Adipocyte (in vitro differentiated cells): ENCODE measurements at regions not wholly inside any gene's neighbourhood (a gene's known extent, or its start where the extent isn't known, plus 50 kb on each side); places are given as distances from the start of the nearest gene placed in this dataset.

Source experiments
- DNase-seq: peaks from one replicate; pipeline ENCODE4 v3.0.0-alpha.2; 2015; ENCODE audit warnings: low read depth
- H3K27me3 ChIP-seq: replicated peaks from 2 replicates; pipeline ENCODE4 v1.7.0; 2013; ENCODE audit warnings: mild to moderate bottlenecking, low read length, moderate library complexity; ENCODE audit not compliant: control insufficient read depth, insufficient read depth
- H3K36me3 ChIP-seq: 2 replicates; pipeline ENCODE4 v1.7.0; 2013; ENCODE audit warnings: low read length, mild to moderate bottlenecking, moderate library complexity; ENCODE audit not compliant: control insufficient read depth, insufficient read depth, severe bottlenecking
- H3K4me1 ChIP-seq: 2 replicates; pipeline ENCODE4 v1.7.0; 2013; ENCODE audit warnings: mild to moderate bottlenecking, low read length, moderate library complexity; ENCODE audit not compliant: control insufficient read depth, insufficient read depth
- H3K4me3 ChIP-seq: 2 replicates; pipeline ENCODE4 v1.7.0; 2013; ENCODE audit warnings: mild to moderate bottlenecking, low read length, moderate library complexity
- H3K9ac ChIP-seq: 2 replicates; pipeline ENCODE4 v1.7.0; 2013; ENCODE audit warnings: mild to moderate bottlenecking, low read length, moderate library complexity
- H3K9me3 ChIP-seq: 2 replicates; pipeline ENCODE4 v1.7.0; 2013; ENCODE audit warnings: mild to moderate bottlenecking, low read length, moderate library complexity; ENCODE audit not compliant: control insufficient read depth

GRCh38 chr5:174664180-174664850 is 60.1 kb upstream of the MSX2 start:
- Histone ChIP-seq H3K4me1 (no peaks in the 10 kb centered on the region), H3K9me3 (peaks cover 17% of the 10 kb centered on the region), H3K36me3 (no peaks in the 10 kb centered on the region), H3K27me3 (peaks cover 10% of the 10 kb centered on the region), H3K4me3 (no peak overlapping the region), H3K9ac (no peak overlapping the region)
- no peak for DNase-seq

- peaks cover 17% of the 10 kb centered on the region for H3K9me3 ChIP-seq
- H3K9ac ChIP-seq, result no peak overlapping the region
- H3K36me3 ChIP-seq, result no peaks in the 10 kb centered on the region
- H3K27me3 ChIP-seq, result peaks cover 10% of the 10 kb centered on the region
- DNase-seq, result no peak
- no peaks in the 10 kb centered on the region for H3K4me1 ChIP-seq
- H3K4me3 ChIP-seq, result no peak overlapping the region
These were observed 59.0 kb upstream of the MSX2 start for GRCh38 chr5:174665347-174665746.

DNA sequence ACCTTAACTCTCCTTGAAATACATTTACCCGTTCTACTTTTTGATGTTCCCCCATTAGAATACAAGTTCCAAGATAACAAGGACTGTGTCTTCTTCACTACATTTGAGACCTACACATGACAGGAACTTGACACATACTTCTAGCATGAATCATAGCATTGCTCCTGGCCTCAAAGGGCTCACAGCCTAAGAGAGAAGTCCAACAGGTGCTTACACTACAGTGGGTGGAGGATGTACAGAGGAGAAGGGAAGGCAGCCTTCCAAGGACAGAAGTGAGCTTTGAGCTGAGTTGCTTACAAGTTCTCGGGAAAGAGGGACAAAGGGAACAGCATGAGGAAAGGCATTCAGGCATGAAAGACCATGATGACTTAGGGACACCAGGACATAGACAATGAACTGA is 56.9 kb upstream of the MSX2 start:
- Histone ChIP-seq H3K4me1 (no peaks in the 10 kb centered on the region), H3K36me3 (no peaks in the 10 kb centered on the region), H3K9ac (no peak overlapping the region), H3K27me3 (no peaks in the 10 kb centered on the region), H3K9me3 (peaks cover 17% of the 10 kb centered on the region), H3K4me3 (no peak overlapping the region)
- no peak for DNase-seq

- H3K36me3 ChIP-seq, result no peaks in the 10 kb centered on the region
- H3K27me3 ChIP-seq, result no peaks in the 10 kb centered on the region
- DNase-seq, result no peak
- no peak overlapping the region for H3K9ac ChIP-seq
- no peak overlapping the region for H3K4me3 ChIP-seq
- H3K4me1 ChIP-seq, result no peaks in the 10 kb centered on the region
- H3K9me3 ChIP-seq, result peaks cover 17% of the 10 kb centered on the region
These were observed 56.0 kb upstream of the MSX2 start for GRCh38 chr5:174668349-174668748.
